GM12892 (cell line): ENCODE measurements at regions not wholly inside any gene's neighbourhood (a gene's known extent, or its start where the extent isn't known, plus 50 kb on each side); places are given as distances from the start of the nearest gene placed in this dataset.

Experiments
- POLR2A ChIP-seq: IDR thresholded peaks from 2 replicates; pipeline ENCODE4 v1.6.1; 2011; ENCODE audit warnings: low read depth, low read length, control low read depth
- POLR2AphosphoS5 ChIP-seq: IDR thresholded peaks from 2 replicates; pipeline ENCODE4 v1.6.1; 2011; ENCODE audit warnings: low read depth, low read length, control low read depth
- TAF1 ChIP-seq: IDR thresholded peaks from 2 replicates; pipeline ENCODE4 v1.6.1; 2011; ENCODE audit warnings: low read depth, mild to moderate bottlenecking, control low read depth, low read length, borderline replicate concordance

DNA sequence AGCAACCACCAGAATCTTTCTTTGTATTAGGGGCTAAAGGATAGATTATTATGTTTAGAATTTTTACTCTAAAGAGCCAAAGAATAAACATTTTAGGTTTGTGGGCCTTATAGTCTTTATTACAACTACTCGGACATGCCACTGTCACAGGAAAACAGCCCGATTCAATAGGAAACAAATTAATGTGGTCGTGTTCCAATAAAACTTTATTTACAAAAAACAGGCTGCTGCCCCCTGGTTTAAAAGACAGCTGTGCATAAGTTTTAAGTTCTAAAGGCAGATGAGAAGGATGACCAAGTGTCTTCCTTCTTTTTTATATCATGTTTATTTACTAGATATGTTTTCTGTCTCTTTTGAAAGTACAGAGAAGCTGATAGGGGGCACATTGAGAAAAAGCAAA lies 166.5 kb downstream of the HS3ST3A1 start:
- TF ChIP-seq POLR2AphosphoS5 (no peak), TAF1 (no peak), POLR2A (no peak)
